ENCODE measurements at regions not wholly inside any gene's neighbourhood (a gene's known extent, or its start where the extent isn't known, plus 50 kb on each side); places are given as distances from the start of the nearest gene placed in this dataset.

DNA sequence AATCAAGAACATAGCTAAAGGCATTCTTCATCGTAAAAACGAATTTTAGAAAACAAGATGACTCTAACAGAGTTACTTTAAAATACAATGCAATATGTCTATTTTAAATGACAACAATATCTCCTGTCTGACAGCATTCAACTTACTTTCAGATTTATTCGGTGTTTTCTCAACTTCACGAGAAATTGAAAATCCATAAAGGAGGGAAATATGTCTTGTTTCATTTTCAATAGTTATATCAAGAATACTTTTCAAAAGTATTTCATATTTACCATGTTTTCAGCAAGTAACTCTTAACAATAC lies 254.8 kb downstream of the DAD1 start:
- Histone ChIP-seq H3K27me3 (replicated peaks in 1 of 4; ENCODE audit: control extremely low read depth in 1 of 4, control insufficient read depth in 3 of 4, insufficient read depth in 4 of 4, low read length in 3 of 4) (peaks cover 0 to 5% (median 0%) of the 10 kb centered on the region in 4 experiments), H3K27ac (ENCODE audit: low read length in 2 of 2) (no peak overlapping the region), H3K9me3 (ENCODE audit: control extremely low read depth in 1 of 3, control insufficient read depth in 2 of 3, insufficient read depth in 1 of 3, low read length in 2 of 3) (peaks cover 0 to 11% (median 4%) of the 10 kb centered on the region in 3 donors), H3K79me2 (ENCODE audit: control insufficient read depth, insufficient read depth, low read length) (no peaks in the 10 kb centered on the region), H2AFZ (ENCODE audit: insufficient read depth, low read depth, low read length, poor library complexity, severe bottlenecking) (no peak overlapping the region), H3K4me1 (ENCODE audit: control insufficient read depth in 2 of 2, insufficient read depth in 2 of 2, low read length in 2 of 2) (no peaks in the 10 kb centered on the region), H3K36me3 (replicated peaks in 1 of 2; ENCODE audit: control extremely low read depth in 1 of 2, control insufficient read depth in 1 of 2, extremely low read depth in 1 of 2, insufficient read depth in 2 of 2, low read length in 1 of 2) (no peaks in the 10 kb centered on the region), H3K9ac (ENCODE audit: low read length) (no peak overlapping the region), H3K4me2 (replicated peaks; ENCODE audit: low read depth, low read length, poor library complexity, severe bottlenecking) (no peak overlapping the region), H3K4me3 (ENCODE audit: control extremely low read depth in 1 of 5, extremely low read depth in 1 of 5, insufficient read depth in 1 of 5, low read depth in 2 of 5, low read length in 4 of 5) (no peak overlapping the region), H4K20me1 (ENCODE audit: control insufficient read depth, insufficient read depth, low read length, poor library complexity, severe bottlenecking) (no peaks in the 10 kb centered on the region)
- H3K9me3 Mint-ChIP-seq (ENCODE audit: insufficient read depth) = peaks cover 2% of the 10 kb centered on the region
- peaks cover 3% of the 10 kb centered on the region for H3K4me1 Mint-ChIP-seq
- TF ChIP-seq, protein P1, sequence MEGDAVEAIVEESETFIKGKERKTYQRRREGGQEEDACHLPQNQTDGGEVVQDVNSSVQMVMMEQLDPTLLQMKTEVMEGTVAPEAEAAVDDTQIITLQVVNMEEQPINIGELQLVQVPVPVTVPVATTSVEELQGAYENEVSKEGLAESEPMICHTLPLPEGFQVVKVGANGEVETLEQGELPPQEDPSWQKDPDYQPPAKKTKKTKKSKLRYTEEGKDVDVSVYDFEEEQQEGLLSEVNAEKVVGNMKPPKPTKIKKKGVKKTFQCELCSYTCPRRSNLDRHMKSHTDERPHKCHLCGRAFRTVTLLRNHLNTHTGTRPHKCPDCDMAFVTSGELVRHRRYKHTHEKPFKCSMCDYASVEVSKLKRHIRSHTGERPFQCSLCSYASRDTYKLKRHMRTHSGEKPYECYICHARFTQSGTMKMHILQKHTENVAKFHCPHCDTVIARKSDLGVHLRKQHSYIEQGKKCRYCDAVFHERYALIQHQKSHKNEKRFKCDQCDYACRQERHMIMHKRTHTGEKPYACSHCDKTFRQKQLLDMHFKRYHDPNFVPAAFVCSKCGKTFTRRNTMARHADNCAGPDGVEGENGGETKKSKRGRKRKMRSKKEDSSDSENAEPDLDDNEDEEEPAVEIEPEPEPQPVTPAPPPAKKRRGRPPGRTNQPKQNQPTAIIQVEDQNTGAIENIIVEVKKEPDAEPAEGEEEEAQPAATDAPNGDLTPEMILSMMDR (IDR thresholded peaks at IDR 0.05) = no peak
- no peak for TF ChIP-seq EZH2 (IDR thresholded peaks at IDR 0.05; ENCODE audit: borderline replicate concordance, insufficient read depth, low read depth, low read length, poor library complexity, severe bottlenecking)
- ChIA-PET POLR2A (no interaction called here), CTCF (no interaction called here)
- H3K27ac Mint-ChIP-seq = no peak overlapping the region
- intact Hi-C loops (cut with micrococcal nuclease) = no loop called here
- no peaks in the 10 kb centered on the region for H3K27me3 Mint-ChIP-seq
- ATAC-seq (ENCODE audit: low read depth) (no peak), DNase-seq (no peak)
- H3K4me3 Mint-ChIP-seq = no peak overlapping the region
- no CpG with 5 or more reads among the region's 4 CpGs for WGBS (ENCODE audit: insufficient coverage)

DNA sequence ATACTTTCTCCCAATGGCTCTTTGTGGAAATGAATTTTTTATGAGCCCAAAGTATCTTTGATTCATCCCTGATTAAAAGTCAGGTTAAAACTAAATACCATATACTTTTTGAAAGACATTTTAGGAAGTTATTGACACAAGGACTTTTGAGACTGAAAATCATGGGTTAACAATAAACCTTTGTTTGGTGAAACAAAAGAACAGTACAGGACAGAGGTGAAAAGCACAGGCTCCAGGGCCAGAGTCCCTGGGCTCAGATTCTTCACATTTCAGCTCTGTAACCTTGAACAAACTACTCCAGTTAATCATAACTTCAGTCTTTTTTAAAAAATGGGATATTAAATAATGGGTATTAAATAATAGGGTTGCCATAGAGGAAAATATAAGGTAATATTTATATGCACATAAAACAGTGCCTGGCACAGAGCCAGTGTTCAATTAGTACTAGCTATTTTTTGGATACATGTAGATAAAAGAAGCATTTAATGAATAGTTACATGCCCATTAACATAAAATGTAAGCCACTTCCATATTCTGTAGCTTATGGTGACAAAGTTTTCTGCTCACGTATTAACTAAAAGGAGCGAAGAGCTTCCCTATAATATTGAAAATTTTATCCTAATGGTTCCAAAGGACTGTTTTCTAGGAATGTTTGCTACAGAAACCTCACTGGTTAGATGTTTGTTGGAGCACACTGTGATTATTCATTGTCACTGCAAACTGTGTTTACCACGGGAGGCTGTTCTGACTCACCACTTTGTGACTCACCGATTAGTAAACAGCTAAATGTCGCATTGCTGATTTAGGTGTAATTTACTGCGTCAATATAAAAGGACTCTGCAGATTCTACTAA lies 255.4 kb downstream of the DAD1 start:
- ChIA-PET POLR2A (no interaction called here), CTCF (no interaction called here)
- Histone ChIP-seq H3K9me3 (ENCODE audit: control extremely low read depth in 1 of 3, control insufficient read depth in 2 of 3, insufficient read depth in 1 of 3, low read length in 2 of 3) (peaks cover 0 to 17% (median 7%) of the 10 kb centered on the region in 3 donors), H3K4me2 (replicated peaks; ENCODE audit: low read depth, low read length, poor library complexity, severe bottlenecking) (no peak overlapping the region), H3K36me3 (replicated peaks in 1 of 2; ENCODE audit: control extremely low read depth in 1 of 2, control insufficient read depth in 1 of 2, extremely low read depth in 1 of 2, insufficient read depth in 2 of 2, low read length in 1 of 2) (no peaks in the 10 kb centered on the region), H3K9ac (ENCODE audit: low read length) (no peak overlapping the region), H3K27ac (ENCODE audit: low read length in 2 of 2) (no peak overlapping the region), H2AFZ (ENCODE audit: insufficient read depth, low read depth, low read length, poor library complexity, severe bottlenecking) (no peak overlapping the region), H3K4me3 (ENCODE audit: control extremely low read depth in 1 of 5, extremely low read depth in 1 of 5, insufficient read depth in 1 of 5, low read depth in 2 of 5, low read length in 4 of 5) (no peak overlapping the region), H3K79me2 (ENCODE audit: control insufficient read depth, insufficient read depth, low read length) (no peaks in the 10 kb centered on the region), H3K27me3 (replicated peaks in 1 of 4; ENCODE audit: control extremely low read depth in 1 of 4, control insufficient read depth in 3 of 4, insufficient read depth in 4 of 4, low read length in 3 of 4) (peaks cover 0 to 5% (median 0%) of the 10 kb centered on the region in 4 experiments), H4K20me1 (ENCODE audit: control insufficient read depth, insufficient read depth, low read length, poor library complexity, severe bottlenecking) (no peaks in the 10 kb centered on the region), H3K4me1 (ENCODE audit: control insufficient read depth in 2 of 2, insufficient read depth in 2 of 2, low read length in 2 of 2) (no peaks in the 10 kb centered on the region)
- DNase-seq (no peak), ATAC-seq (ENCODE audit: low read depth) (no peak)
- Mint-ChIP-seq H3K27me3 (peaks cover 4% of the 10 kb centered on the region), H3K4me3 (no peak overlapping the region), H3K4me1 (peaks cover 3% of the 10 kb centered on the region), H3K27ac (no peak overlapping the region), H3K9me3 (ENCODE audit: insufficient read depth) (peaks cover 7% of the 10 kb centered on the region)
- intact Hi-C loops (cut with micrococcal nuclease) = no loop called here
- no peak for TF ChIP-seq EZH2 (IDR thresholded peaks at IDR 0.05; ENCODE audit: borderline replicate concordance, insufficient read depth, low read depth, low read length, poor library complexity, severe bottlenecking)
- TF ChIP-seq, protein P1 (IDR thresholded peaks at IDR 0.05) = no peak
- WGBS (ENCODE audit: insufficient coverage) = no CpG with 5 or more reads among the region's 6 CpGs
